Fibroblast of villous mesenchyme (primary cell): ENCODE measurements at regions not wholly inside any gene's neighbourhood (a gene's known extent, or its start where the extent isn't known, plus 50 kb on each side); places are given as distances from the start of the nearest gene placed in this dataset.

ENCODE experiments used
- DNase-seq: peaks from one replicate; pipeline ENCODE4 v3.0.0-alpha.2; 2010; ENCODE audit warnings: low read depth
- H3K4me3 ChIP-seq: 2 replicates; pipeline ENCODE4 v1.5.1; 2011; ENCODE audit warnings: low read depth, mild to moderate bottlenecking, low read length
- CTCF ChIP-seq: IDR thresholded peaks from 2 replicates; pipeline ENCODE4 v1.5.1; 2012; ENCODE audit warnings: low read depth, mild to moderate bottlenecking, low read length; ENCODE audit not compliant: insufficient read depth

- DNase-seq: peak; percentile 22
- no peak overlapping the region for H3K4me3 ChIP-seq
- no peak for TF ChIP-seq CTCF
Measured at GRCh38 chr6:92762443-92763273, 656.7 kb downstream of the EPHA7 start.

GRCh38 chr6:92759178-92759577 is 660.2 kb downstream of the EPHA7 start:
- no peak for TF ChIP-seq CTCF
- no peak for DNase-seq
- H3K4me3 ChIP-seq: no peak overlapping the region

GRCh38 chr6:92757925-92758324 is 661.4 kb downstream of the EPHA7 start:
- no peak for DNase-seq
- H3K4me3 ChIP-seq: no peak overlapping the region
- no peak for TF ChIP-seq CTCF

GRCh38 chr6:92756912-92757311 is 662.4 kb downstream of the EPHA7 start:
- no peak overlapping the region for H3K4me3 ChIP-seq
- no peak for TF ChIP-seq CTCF
- peak; percentile 5 for DNase-seq

- no peak for DNase-seq
- no peak for TF ChIP-seq CTCF
- H3K4me3 ChIP-seq: no peak overlapping the region
Measured at GRCh38 chr6:92753956-92754355, 665.4 kb downstream of the EPHA7 start.

GRCh38 chr6:92752114-92752513 is 667.2 kb downstream of the EPHA7 start:
- no peak overlapping the region for H3K4me3 ChIP-seq
- DNase-seq: no peak
- TF ChIP-seq CTCF: no peak

- no peak for TF ChIP-seq CTCF
- no peak for DNase-seq
- no peak overlapping the region for H3K4me3 ChIP-seq
Measured at GRCh38 chr6:92748131-92748530, 671.2 kb downstream of the EPHA7 start.
